ENCODE measurements at regions not wholly inside any gene's neighbourhood (a gene's known extent, or its start where the extent isn't known, plus 50 kb on each side); places are given as distances from the start of the nearest gene placed in this dataset.

- no peak for DNase-seq (ENCODE audit: low spot score)
Measured at GRCh38 chr17:77266891-77267341, 126.1 kb downstream of the SEC14L1 start.

GRCh38 chr17:77269696-77270681, 129.2 kb downstream of the SEC14L1 start:
- DNase-seq (ENCODE audit: low spot score), result peak; percentile 32

GRCh38 chr17:77271411-77271810, 130.6 kb downstream of the SEC14L1 start:
- DNase-seq (ENCODE audit: low spot score), result no peak

GRCh38 chr17:77273397-77274085, 132.8 kb downstream of the SEC14L1 start:
- DNase-seq (ENCODE audit: low spot score), result peak; percentile 49

- no peak for DNase-seq (ENCODE audit: low spot score)
Measured at GRCh38 chr17:77274096-77274845, 133.5 kb downstream of the SEC14L1 start.

GRCh38 chr17:77279448-77280303, 138.9 kb downstream of the SEC14L1 start:
- DNase-seq (ENCODE audit: low spot score), result peak; percentile 53

- peak; percentile 79 for DNase-seq (ENCODE audit: low spot score)
Measured at GRCh38 chr17:77280304-77281121, 139.7 kb downstream of the SEC14L1 start.

GRCh38 chr17:77281122-77281903, 140.5 kb downstream of the SEC14L1 start:
- DNase-seq (ENCODE audit: low spot score), result peak; percentile 77

- DNase-seq (ENCODE audit: low spot score), result peak; percentile 60
Measured at GRCh38 chr17:77281904-77282367, 141.2 kb downstream of the SEC14L1 start.

GRCh38 chr17:77282524-77283515, 142.1 kb downstream of the SEC14L1 start:
- DNase-seq (ENCODE audit: low spot score), result peak; percentile 64

GRCh38 chr17:77284023-77284617, 143.4 kb downstream of the SEC14L1 start:
- DNase-seq (ENCODE audit: low spot score), result no peak

GRCh38 chr17:77285594-77286390, 145.0 kb downstream of the SEC14L1 start:
- peak; percentile 94 for DNase-seq (ENCODE audit: low spot score)

GRCh38 chr17:77286391-77286640, 145.5 kb downstream of the SEC14L1 start:
- DNase-seq (ENCODE audit: low spot score), result no peak

- DNase-seq (ENCODE audit: low spot score), result peak; percentile 93
Measured at GRCh38 chr17:77286641-77287431, 146.1 kb downstream of the SEC14L1 start.

GRCh38 chr17:77287432-77288068, 146.8 kb downstream of the SEC14L1 start:
- peak; percentile 91 for DNase-seq (ENCODE audit: low spot score)

GRCh38 chr17:77288115-77288619, 147.4 kb downstream of the SEC14L1 start:
- DNase-seq (ENCODE audit: low spot score), result no peak

Data from kidney tubule cell (primary cell).